K562 (cell line): ENCODE measurements at regions not wholly inside any gene's neighbourhood (a gene's known extent, or its start where the extent isn't known, plus 50 kb on each side); places are given as distances from the start of the nearest gene placed in this dataset.

Experiments used
- ATAC-seq: fragments of 200-7000 bp; cut with Tn5 transposase; 3 replicates; pipeline ENCODE4 v1.9.1; 2020; ENCODE audit warnings: moderate library complexity
- BruUV-seq: library from RNA; stranded (reverse); fragments of 400-500 nt; replicated peaks from 2 replicates; lab custom pipeline; 2021; lab: Mats Ljungman, UMichigan
- CTCF ChIA-PET: fragments of 300-600 bp; formaldehyde crosslinking; extraction: SDS; loops from one replicate; lab custom pipeline; 2021; ENCODE audit warnings: low intra/inter-chr PET ratio; lab: Yijun Ruan, JAX
- POLR2A ChIA-PET: fragments of 300-600, 350-650 bp; sonication (Branson Sonifier 250); formaldehyde crosslinking; extraction: SDS; loops from one replicate; lab custom pipeline; 2021; ENCODE audit warnings: antibody characterized with exemption, inconsistent platforms; lab: Yijun Ruan, JAX
- DNase-seq, 4 experiments: peaks; one replicate each; pipeline versions ENCODE4 v3.0.0 to v3.0.0-alpha.2; 2011 to 2018; ENCODE audit warnings: low spot score in 3 of 4, mixed read lengths in 3 of 4; ENCODE audit errors: extremely low read depth in 1 of 4
- FAIRE-seq: peaks from 2 replicates; lab custom pipeline; 2011; peaks lifted over from hg19 to GRCh38; lab: Jason Lieb, UNC
- H2AFZ ChIP-seq: 2 replicates; pipeline ENCODE4 v1.6.0; 2011; ENCODE audit warnings: low read depth, low read length, control low read depth, inconsistent platforms
- H3K27ac ChIP-seq: fragments of 200-600 bp; 3 replicates; pipeline ENCODE4 v1.8.0; 2011; ENCODE audit warnings: low read depth, mild to moderate bottlenecking, control low read depth, inconsistent platforms, low read length, moderate library complexity, mixed read lengths; ENCODE audit errors: extremely low read depth
- H3K27me3 ChIP-seq, 2 experiments: fragments of 300-600 bp in 1 of 2; 2 replicates in 1 of 2; 3 replicates in 1 of 2; pipeline versions ENCODE4 v1.6.0 to v1.8.0; 2011; ENCODE audit warnings: inconsistent platforms in 2 of 2, low read length in 2 of 2, mild to moderate bottlenecking in 1 of 2, mixed read lengths in 1 of 2, moderate library complexity in 1 of 2; ENCODE audit not compliant: control insufficient read depth in 2 of 2, insufficient read depth in 2 of 2
- H3K36me3 ChIP-seq: fragments of 300-600 bp; 3 replicates; pipeline ENCODE4 v1.8.0; 2011; ENCODE audit warnings: mild to moderate bottlenecking, low read length, inconsistent platforms; ENCODE audit not compliant: control insufficient read depth, insufficient read depth
- H3K4me1 ChIP-seq, 2 experiments: fragments of 200-600 bp in 1 of 2; replicated peaks in 1 of 2; 2 replicates in 1 of 2; 3 replicates in 1 of 2; pipeline versions ENCODE4 v1.5.1 to v1.8.0; 2011; ENCODE audit warnings: inconsistent platforms in 2 of 2, low read length in 2 of 2, mild to moderate bottlenecking in 1 of 2, mixed read lengths in 1 of 2, moderate library complexity in 1 of 2; ENCODE audit not compliant: control insufficient read depth in 2 of 2, insufficient read depth in 2 of 2
- H3K4me2 ChIP-seq: 2 replicates; pipeline ENCODE4 v1.6.1; 2011; ENCODE audit warnings: low read length, control low read depth, inconsistent platforms, mixed read lengths; ENCODE audit not compliant: insufficient read depth
- H3K4me3 ChIP-seq: fragments of 200-600 bp; sonication (generic), shearing (Covaris generic); 2 replicates; pipeline ENCODE4 v1.5.1; 2016; ENCODE audit warnings: control low read depth, inconsistent platforms
- H3K79me2 ChIP-seq: fragments of 200-600 bp; 3 replicates; pipeline ENCODE4 v1.8.0; 2011; ENCODE audit warnings: low read length, inconsistent platforms; ENCODE audit not compliant: control insufficient read depth, insufficient read depth
- H3K9ac ChIP-seq, 2 experiments: 2 replicates each; pipeline versions ENCODE4 v1.6.0 to v1.6.1; 2011; ENCODE audit warnings: low read depth in 2 of 2, low read length in 2 of 2, control low read depth in 1 of 2, inconsistent platforms in 1 of 2, mild to moderate bottlenecking in 1 of 2, mixed read lengths in 1 of 2; ENCODE audit not compliant: insufficient read depth in 1 of 2
- H3K9me1 ChIP-seq: one replicate; pipeline ENCODE4 v1.6.0; 2011; ENCODE audit warnings: inconsistent platforms, mild to moderate bottlenecking, low read length, moderate library complexity; ENCODE audit not compliant: control insufficient read depth, insufficient read depth
- H3K9me3 ChIP-seq: replicated peaks from 2 replicates; pipeline ENCODE4 v1.5.1; 2011; ENCODE audit warnings: low read depth, low read length, inconsistent platforms; ENCODE audit not compliant: control insufficient read depth, insufficient read depth
- H4K20me1 ChIP-seq: replicated peaks from 2 replicates; pipeline ENCODE4 v1.6.1; 2011; ENCODE audit warnings: low read length, inconsistent platforms, mixed read lengths; ENCODE audit not compliant: control insufficient read depth, insufficient read depth
- BCLAF1 ChIP-seq, 2 experiments: fragments of 450-650 bp in 1 of 2; IDR thresholded peaks; 2 replicates each; pipeline ENCODE4 v1.6.1; 2011 to 2017; ENCODE audit warnings: low read depth in 2 of 2, antibody characterized with exemption in 1 of 2, borderline replicate concordance in 1 of 2, low read length in 1 of 2, mild to moderate bottlenecking in 1 of 2, mixed read lengths in 1 of 2; ENCODE audit not compliant: control insufficient read depth in 1 of 2
- C11orf30 ChIP-seq: fragments of 450-650 bp; IDR thresholded peaks from 2 replicates; pipeline ENCODE4 v1.6.1; 2016; ENCODE audit warnings: low read depth, mild to moderate bottlenecking
- CBFA2T3 ChIP-seq: fragments of 450-650 bp; IDR thresholded peaks from 2 replicates; pipeline ENCODE4 v1.6.1; 2017
- CBFB ChIP-seq: sonication (generic); formaldehyde crosslinking; IDR thresholded peaks from 2 replicates; pipeline ENCODE4 v1.4.0; 2020; ENCODE audit warnings: mild to moderate bottlenecking, missing genetic modification reagents
- E2F1 ChIP-seq: sonication (generic); formaldehyde crosslinking; IDR thresholded peaks from 2 replicates; pipeline ENCODE4 v1.8.1; 2023; ENCODE audit warnings: mild to moderate bottlenecking, missing genetic modification reagents, moderate library complexity
- ETV1 ChIP-seq: fragments of 450-650 bp; conservative IDR thresholded peaks from 2 replicates; pipeline ENCODE4 v1.6.1; 2016; ENCODE audit warnings: missing genetic modification characterization, control low read depth, low read depth, missing compliant biosample characterization
- HNRNPK ChIP-seq: fragments of 200-400 bp; formaldehyde crosslinking; IDR thresholded peaks from one replicate; pipeline ENCODE4 v1.6.1; 2018; ENCODE audit warnings: mild to moderate bottlenecking, low read depth, low read length; ENCODE audit not compliant: poor library complexity, severe bottlenecking
- MAFK ChIP-seq: IDR thresholded peaks from 2 replicates; pipeline ENCODE4 v1.6.1; 2011; ENCODE audit warnings: low read length, improper control_type of control experiment
- SMARCB1 ChIP-seq: IDR thresholded peaks from 2 replicates; pipeline ENCODE4 v1.6.1; 2011; ENCODE audit warnings: improper control_type of control experiment, low read depth; ENCODE audit not compliant: insufficient read length
- SREBF2 ChIP-seq: sonication (generic); formaldehyde crosslinking; IDR thresholded peaks from 2 replicates; pipeline ENCODE4 v1.4.0; 2020; ENCODE audit warnings: mild to moderate bottlenecking, missing genetic modification reagents
- TAF9B ChIP-seq: fragments of 450-650 bp; IDR thresholded peaks from 2 replicates; pipeline ENCODE4 v1.6.1; 2018; ENCODE audit warnings: mild to moderate bottlenecking; ENCODE audit not compliant: partially characterized antibody
- THRA ChIP-seq: fragments of 450-650 bp; IDR thresholded peaks from 2 replicates; pipeline ENCODE4 v1.6.1; 2017; ENCODE audit warnings: mild to moderate bottlenecking, moderate library complexity
- ZBTB43 ChIP-seq: sonication (generic); formaldehyde crosslinking; IDR thresholded peaks from 2 replicates; pipeline ENCODE4 v1.8.0; 2023; ENCODE audit warnings: mild to moderate bottlenecking, missing genetic modification reagents
- ZBTB7A ChIP-seq: IDR thresholded peaks from 2 replicates; pipeline ENCODE4 v1.6.1; 2011; ENCODE audit warnings: low read depth, mild to moderate bottlenecking, low read length, moderate library complexity, borderline replicate concordance; ENCODE audit not compliant: control insufficient read depth
- ZNF695 ChIP-seq: fragments of 450-650 bp; formaldehyde crosslinking; IDR thresholded peaks from 2 replicates; pipeline ENCODE4 v1.4.0; 2020; ENCODE audit warnings: mild to moderate bottlenecking, moderate library complexity
- ZNF707 ChIP-seq: fragments of 250-450 bp; sonication (Bioruptor Pico); conservative IDR thresholded peaks from 2 replicates; pipeline ENCODE4 v1.8.0; 2022; ENCODE audit warnings: inconsistent platforms, mild to moderate bottlenecking, moderate library complexity
- WGBS: fragments of 100-300 bp; shearing (Covaris generic); methylation state at CpG from one replicate; pipeline ENCODE4 v1.1.6; 2016; ENCODE audit warnings: low coverage, mixed read lengths; ENCODE audit not compliant: insufficient coverage; ENCODE audit errors: missing lambda C conversion rate; 5-methylcytosine and 5-hydroxymethylcytosine counted together
- in situ Hi-C: fragments of 300-500 bp; cut with MboI; formaldehyde crosslinking; loops from 4 replicates; pipeline ENCODE4 v1.15.0; 2018; ENCODE audit warnings: inconsistent platforms, mixed read lengths
- intact Hi-C: fragments of 100-400 bp; cut with micrococcal nuclease; formaldehyde crosslinking; loops from 2 replicates; pipeline ENCODE4 v1.14.2; 2022

GRCh38 chr5:166262395-166262794 lies 2029.0 kb upstream of the WWC1 start:
- Histone ChIP-seq H3K27ac (no peak overlapping the region), H3K4me3 (no peak overlapping the region), H3K9ac (no peak overlapping the region), H3K36me3 (no peaks in the 10 kb centered on the region), H3K4me2 (no peak overlapping the region), H3K9me1 (no peaks in the 10 kb centered on the region), H3K9me3 (no peaks in the 10 kb centered on the region), H4K20me1 (no peaks in the 10 kb centered on the region), H3K79me2 (no peaks in the 10 kb centered on the region), H2AFZ (no peak overlapping the region), H3K27me3 (no peaks in the 10 kb centered on the region), H3K4me1 (no peaks in the 10 kb centered on the region)
- DNase-seq (no peak), FAIRE-seq (no peak), ATAC-seq (no peak)
- intact Hi-C loops (no loop called here), in situ Hi-C loops (no loop called here)
- no TSS peak for BruUV-seq
- ChIA-PET POLR2A (no interaction called here), CTCF (no interaction called here)
- WGBS: 0% methylated on average over 3 of the region's 3 CpGs
- no peak for TF ChIP-seq ZBTB7A
- no peak for TF ChIP-seq ZBTB43 (CRISPR knock-in tag)
- no peak for TF ChIP-seq SMARCB1
- TF ChIP-seq ZNF695 (CRISPR knock-in tag): no peak
- TF ChIP-seq C11orf30: no peak
- TF ChIP-seq SREBF2 (CRISPR knock-in tag): no peak
- no peak for TF ChIP-seq ZNF707
- TF ChIP-seq ETV1 (tag): no peak
- TF ChIP-seq BCLAF1 (IDR thresholded peaks at IDR 0.05; ENCODE audit: borderline replicate concordance in 1 of 2, control insufficient read depth in 1 of 2, low read depth in 2 of 2, low read length in 1 of 2): no peak
- no peak for TF ChIP-seq TAF9B
- no peak for TF ChIP-seq E2F1 (CRISPR knock-in tag)
- TF ChIP-seq MAFK: no peak
- no peak for TF ChIP-seq CBFA2T3
- no peak for TF ChIP-seq HNRNPK
- no peak for TF ChIP-seq CBFB (CRISPR knock-in tag)
- no peak for TF ChIP-seq THRA
